SK-N-MC (cell line): ENCODE measurements at regions not wholly inside any gene's neighbourhood (a gene's known extent, or its start where the extent isn't known, plus 50 kb on each side); places are given as distances from the start of the nearest gene placed in this dataset.

ENCODE experiments used
- EZH2 ChIP-seq: fragments of 200-600 bp; sonication (generic); IDR thresholded peaks from one replicate; pipeline ENCODE4 v1.6.1; 2017; ENCODE audit warnings: antibody characterized with exemption
- POLR2AphosphoS5 ChIP-seq: IDR thresholded peaks from 2 replicates; pipeline ENCODE4 v1.6.1; 2012; ENCODE audit warnings: mild to moderate bottlenecking, low read depth, low read length, borderline replicate concordance

GRCh38 chr10:9449530-9449929 lies 1395.0 kb downstream of the GATA3 start:
- no peak for TF ChIP-seq EZH2
- TF ChIP-seq POLR2AphosphoS5, result no peak
